ENCODE measurements at regions not wholly inside any gene's neighbourhood (a gene's known extent, or its start where the extent isn't known, plus 50 kb on each side); places are given as distances from the start of the nearest gene placed in this dataset.

GRCh38 chr9:12930906-12931305 is 156.1 kb downstream of the LURAP1L start:
- CTCF ChIA-PET, result interaction anchor here (1.2 kb wide), 1 partner anchor 14 kb away, joined by 3 read pairs; no protein-coding TSS in a partner anchor
- Histone ChIP-seq H3K4me1 (ENCODE audit: control insufficient read depth in 1 of 2, insufficient read depth in 2 of 2, low read depth in 1 of 2, low read length in 1 of 2) (peaks cover 7% of the 10 kb centered on the region in 2 experiments; a peak in 2 of 4 replicates), H3K79me2 (ENCODE audit: insufficient read depth) (no peaks in the 10 kb centered on the region), H3K27me3 (ENCODE audit: insufficient read depth) (no peaks in the 10 kb centered on the region), H3F3A (replicated peaks; ENCODE audit: insufficient read depth) (peaks cover 8% of the 10 kb centered on the region), H3K36me3 (replicated peaks in 1 of 2; ENCODE audit: control insufficient read depth in 1 of 2, insufficient read depth in 2 of 2, low read length in 1 of 2) (no peaks in the 10 kb centered on the region), H2AFZ (ENCODE audit: low read depth) (peak overlapping the region; percentile 16; the same call in 1 of the 2 replicates), H3K9me2 (no peaks in the 10 kb centered on the region), H3K9ac (no peak overlapping the region), H3K4me2 (no peak overlapping the region), H3K4me3 (ENCODE audit: low read depth in 2 of 2, low read length in 1 of 2) (no peak overlapping the region), H4K20me1 (ENCODE audit: insufficient read depth) (no peaks in the 10 kb centered on the region), H3K27ac (ENCODE audit: low read depth in 2 of 2, low read length in 1 of 2) (peak overlapping the region in 1 of 2 experiments; percentile 55; a peak in 2 of 4 replicates), H3K9me3 (no peaks in the 10 kb centered on the region)
- peak; percentile 7 for DNase-seq
- WGBS (ENCODE audit: low lambda C conversion rate), result 44% methylated on average over 4 of the region's 4 CpGs
- POLR2A ChIA-PET, result no interaction called here
- TF ChIP-seq EZH2phosphoT487 (IDR thresholded peaks at IDR 0.05; ENCODE audit: borderline replicate concordance, low read depth) (no peak), TCF12 (IDR thresholded peaks at IDR 0.05) (peak; percentile 19; the same call in 1 of the 2 replicates), GATA2 (CRISPR knock-in tag; IDR thresholded peaks at IDR 0.05) (no peak), REST (IDR thresholded peaks at IDR 0.05; ENCODE audit: low read depth, low read length) (no peak), PBX3 (IDR thresholded peaks at IDR 0.05) (0 out of 2 replicates have a peak, but pooled peaks have one; percentile 19)

- Histone ChIP-seq H3K27ac (ENCODE audit: low read depth in 2 of 2, low read length in 1 of 2) (peak overlapping the region; percentile 71 to 73; a peak in 3 of 4 replicates), H3K9me2 (no peaks in the 10 kb centered on the region), H2AFZ (ENCODE audit: low read depth) (0 out of 2 replicates have a peak overlapping the region, but pooled peaks have one; percentile 9), H3K9ac (peak overlapping the region; percentile 3; the same call in 1 of the 2 replicates), H3F3A (replicated peaks; ENCODE audit: insufficient read depth) (peaks cover 8% of the 10 kb centered on the region), H3K4me1 (ENCODE audit: control insufficient read depth in 1 of 2, insufficient read depth in 2 of 2, low read depth in 1 of 2, low read length in 1 of 2) (peaks cover 7% of the 10 kb centered on the region in 2 experiments; a peak in 2 of 4 replicates), H3K79me2 (ENCODE audit: insufficient read depth) (no peaks in the 10 kb centered on the region), H3K4me2 (no peak overlapping the region), H3K27me3 (ENCODE audit: insufficient read depth) (no peaks in the 10 kb centered on the region), H3K36me3 (replicated peaks in 1 of 2; ENCODE audit: control insufficient read depth in 1 of 2, insufficient read depth in 2 of 2, low read length in 1 of 2) (no peaks in the 10 kb centered on the region), H4K20me1 (ENCODE audit: insufficient read depth) (no peaks in the 10 kb centered on the region), H3K9me3 (no peaks in the 10 kb centered on the region), H3K4me3 (ENCODE audit: low read depth in 2 of 2, low read length in 1 of 2) (no peak overlapping the region)
- DNase-seq, result no peak
- 63% methylated on average over 2 of the region's 2 CpGs for WGBS (ENCODE audit: low lambda C conversion rate)
- POLR2A ChIA-PET, result no interaction called here
- CTCF ChIA-PET, result no interaction called here
- TF ChIP-seq NFIC (IDR thresholded peaks at IDR 0.05; ENCODE audit: borderline replicate concordance), result no peak
- TF ChIP-seq TEAD4 (IDR thresholded peaks at IDR 0.05; ENCODE audit: borderline replicate concordance, insufficient read depth), result 0 out of 2 replicates have a peak, but pooled peaks have one; percentile 56
- no peak for TF ChIP-seq USF1 (IDR thresholded peaks at IDR 0.05; ENCODE audit: borderline replicate concordance, low read depth)
- no peak for TF ChIP-seq SIN3A (IDR thresholded peaks at IDR 0.05; ENCODE audit: borderline replicate concordance, low read depth, low read length)
- TF ChIP-seq PBX3 (IDR thresholded peaks at IDR 0.05), result peak; percentile 88
- no peak for TF ChIP-seq CTCF (IDR thresholded peaks at IDR 0.05)
- peak; percentile 35; the same call in 1 of the 2 replicates for TF ChIP-seq JUND (IDR thresholded peaks at IDR 0.05)
- TF ChIP-seq GABPA (IDR thresholded peaks at IDR 0.05; ENCODE audit: low read depth), result no peak
- no peak for TF ChIP-seq TAF1 (IDR thresholded peaks at IDR 0.05; ENCODE audit: borderline replicate concordance, low read depth, low read length)
- no peak for TF ChIP-seq ELF1 (IDR thresholded peaks at IDR 0.05)
- TF ChIP-seq FOXM1 (IDR thresholded peaks at IDR 0.05; ENCODE audit: low read depth), result no peak
- TF ChIP-seq CHD2 (IDR thresholded peaks at IDR 0.05; ENCODE audit: low read length, partially characterized antibody), result no peak
Measured at GRCh38 chr9:12933957-12934356, 159.1 kb downstream of the LURAP1L start.
